ENCODE measurements at regions not wholly inside any gene's neighbourhood (a gene's known extent, or its start where the extent isn't known, plus 50 kb on each side); places are given as distances from the start of the nearest gene placed in this dataset.

DNA sequence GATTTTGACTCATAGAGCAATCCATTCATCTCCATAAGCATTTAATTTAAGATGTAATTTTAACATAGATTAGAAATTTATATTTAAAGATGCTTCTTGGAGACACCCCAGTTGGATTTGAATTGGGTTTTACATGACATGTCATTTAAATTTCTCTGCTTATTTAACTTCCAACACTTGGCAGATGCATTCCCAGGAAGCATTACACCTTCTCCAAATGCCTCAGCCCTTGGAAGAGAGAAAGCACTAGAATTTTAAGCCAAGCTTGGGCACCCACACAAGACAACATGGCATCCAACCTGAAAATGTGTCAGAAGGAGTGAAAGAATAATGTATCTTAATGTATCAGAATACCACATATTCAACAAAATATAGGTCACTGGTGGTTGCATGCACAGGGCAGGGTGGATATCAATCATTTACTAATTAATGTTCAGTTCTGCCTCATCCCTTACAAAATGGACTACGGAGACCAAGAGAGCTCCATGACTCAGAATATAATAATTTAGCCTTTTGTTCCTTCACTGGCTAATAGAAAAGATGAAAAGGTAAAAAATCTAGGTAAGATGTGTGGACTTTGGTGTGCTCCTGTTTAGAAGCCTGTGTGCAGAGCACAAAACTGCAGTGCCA lies 541.7 kb upstream of the SORCS1 start:
- no peak for DNase-seq
- no peak for TF ChIP-seq CTCF (IDR thresholded peaks at IDR 0.05)
- TF ChIP-seq EP300 (IDR thresholded peaks at IDR 0.05), result no peak
- TF ChIP-seq POLR2A (IDR thresholded peaks at IDR 0.05), result no peak
- intact Hi-C loops (cut with DNase I), result no loop called here
- no peak overlapping the region for H3K27ac ChIP-seq
- WGBS, 3 donors, result 78 to 88% (median 80%) methylated on average over 1 of the region's 1 CpG
- no peak overlapping the region for H3K4me3 ChIP-seq
- no peaks in the 10 kb centered on the region for H3K36me3 ChIP-seq
- no peaks in the 10 kb centered on the region for H3K27me3 ChIP-seq
- no peaks in the 10 kb centered on the region for H3K4me1 ChIP-seq (ENCODE audit: insufficient read depth)
- H3K9me3 ChIP-seq, result no peaks in the 10 kb centered on the region

DNA sequence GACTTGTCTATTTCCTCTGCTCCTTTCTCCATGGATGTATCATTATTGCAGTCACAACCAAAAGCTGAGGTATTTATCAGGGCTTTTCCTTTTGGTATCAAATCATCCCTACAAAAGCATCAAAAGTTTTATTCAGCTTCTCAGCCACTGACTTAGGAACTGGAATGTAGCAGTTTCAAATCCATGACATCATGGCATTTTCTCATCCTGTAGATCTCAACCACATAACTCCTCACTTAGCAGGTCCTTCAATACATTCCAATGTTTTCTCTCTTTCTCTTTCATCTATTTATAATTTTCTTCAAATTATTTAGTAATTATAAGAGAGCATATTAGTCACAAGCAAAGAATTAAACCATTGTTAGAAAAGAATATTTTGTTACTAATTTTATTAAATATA lies 537.4 kb upstream of the SORCS1 start:
- no peak for DNase-seq
- intact Hi-C loops (cut with DNase I), result no loop called here
- TF ChIP-seq POLR2A (IDR thresholded peaks at IDR 0.05) (no peak), CTCF (IDR thresholded peaks at IDR 0.05) (no peak), EP300 (IDR thresholded peaks at IDR 0.05) (no peak)

DNA sequence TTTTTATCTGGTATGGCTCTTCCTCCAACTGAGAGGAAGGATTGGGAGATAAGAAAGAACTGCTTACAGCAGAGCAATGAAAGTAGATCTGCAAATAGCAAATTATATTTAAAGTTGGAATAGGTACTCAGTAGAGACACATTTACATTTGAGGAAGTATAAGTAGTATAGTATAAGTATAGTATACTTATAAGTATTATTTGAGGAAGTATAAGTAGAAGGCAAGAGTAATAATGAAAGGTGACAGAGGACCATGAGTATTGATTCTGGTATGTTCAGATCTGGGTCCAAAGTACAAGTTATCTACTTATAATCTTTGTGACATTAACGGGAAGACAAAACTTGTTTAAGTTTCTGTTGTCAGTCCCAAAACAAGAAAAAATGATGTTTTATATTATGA lies 527.6 kb upstream of the SORCS1 start:
- Histone ChIP-seq H3K27ac (no peak overlapping the region), H3K36me3 (no peaks in the 10 kb centered on the region), H3K27me3 (no peaks in the 10 kb centered on the region), H3K4me1 (ENCODE audit: insufficient read depth) (no peaks in the 10 kb centered on the region), H3K4me3 (no peak overlapping the region), H3K9me3 (no peaks in the 10 kb centered on the region)
- WGBS, 3 donors, result 65 to 78% (median 71%) methylated on average over 1 of the region's 1 CpG
- TF ChIP-seq CTCF (IDR thresholded peaks at IDR 0.05) (no peak), POLR2A (IDR thresholded peaks at IDR 0.05) (no peak), EP300 (IDR thresholded peaks at IDR 0.05) (no peak)
- intact Hi-C loops (cut with DNase I), result no loop called here
- DNase-seq, result no peak

More for the DNA sequence above, 537.4 kb upstream of the SORCS1 start:
- no peaks in the 10 kb centered on the region for H3K27me3 ChIP-seq
- H3K27ac ChIP-seq, result no peak overlapping the region
- no peaks in the 10 kb centered on the region for H3K9me3 ChIP-seq
- H3K4me1 ChIP-seq (ENCODE audit: insufficient read depth), result no peaks in the 10 kb centered on the region
- H3K36me3 ChIP-seq, result no peaks in the 10 kb centered on the region
- H3K4me3 ChIP-seq, result no peak overlapping the region

DNA sequence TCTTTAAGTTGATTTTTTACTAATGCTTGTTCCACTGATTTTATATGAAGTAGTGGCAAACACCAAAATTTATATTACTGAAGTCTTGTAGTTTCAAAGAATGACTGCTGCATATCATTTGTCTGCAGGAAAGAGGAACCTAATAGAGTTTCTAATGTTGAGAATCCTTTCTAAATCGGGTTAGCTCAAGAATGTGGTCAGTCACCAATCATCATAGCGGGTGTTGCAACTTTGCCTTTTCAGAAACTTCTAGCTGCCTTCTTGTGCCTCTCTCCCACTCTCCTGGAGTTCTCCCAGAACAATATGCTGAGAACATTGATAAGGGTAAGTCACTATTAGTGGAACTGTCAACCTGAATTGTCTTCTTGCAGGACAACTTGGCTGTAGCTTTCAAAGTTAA lies 524.8 kb upstream of the SORCS1 start:
- H3K27ac ChIP-seq, result no peak overlapping the region
- H3K4me1 ChIP-seq (ENCODE audit: insufficient read depth), result no peaks in the 10 kb centered on the region
- WGBS, 3 donors, result 56 to 74% (median 72%) methylated on average over 2 of the region's 2 CpGs
- H3K36me3 ChIP-seq, result no peaks in the 10 kb centered on the region
- intact Hi-C loops (cut with DNase I), result no loop called here
- H3K4me3 ChIP-seq, result no peak overlapping the region
- H3K27me3 ChIP-seq, result no peaks in the 10 kb centered on the region
- no peak for TF ChIP-seq EP300 (IDR thresholded peaks at IDR 0.05)
- no peak for TF ChIP-seq POLR2A (IDR thresholded peaks at IDR 0.05)
- TF ChIP-seq CTCF (IDR thresholded peaks at IDR 0.05), result no peak
- no peaks in the 10 kb centered on the region for H3K9me3 ChIP-seq
- no peak for DNase-seq

Measured in ovary (tissue), 7 donors.